ENCODE measurements at regions not wholly inside any gene's neighbourhood (a gene's known extent, or its start where the extent isn't known, plus 50 kb on each side); places are given as distances from the start of the nearest gene placed in this dataset.

GRCh38 chr13:106032441-106032840 is 503.0 kb downstream of the EFNB2 start:
- TF ChIP-seq POLR2A (IDR thresholded peaks at IDR 0.05; ENCODE audit: low read depth, low read length) (no peak), TAF1 (IDR thresholded peaks at IDR 0.05; ENCODE audit: low read depth, low read length) (no peak), POU2F2 (IDR thresholded peaks at IDR 0.05; ENCODE audit: low read depth, low read length) (no peak), PAX5 (IDR thresholded peaks at IDR 0.05; ENCODE audit: insufficient read depth, low read length, severe bottlenecking) (no peak)
- no peak for FAIRE-seq
- DNase-seq (ENCODE audit: insufficient read length, low spot score): no peak

GRCh38 chr13:106029676-106030290 is 505.7 kb downstream of the EFNB2 start:
- no peak for FAIRE-seq
- TF ChIP-seq SPI1 (IDR thresholded peaks at IDR 0.05; ENCODE audit: low read depth, low read length): no peak
- TF ChIP-seq TAF1 (IDR thresholded peaks at IDR 0.05; ENCODE audit: low read depth, low read length): no peak
- TF ChIP-seq PAX5 (IDR thresholded peaks at IDR 0.05; ENCODE audit: insufficient read depth, low read length, severe bottlenecking): no peak
- TF ChIP-seq POU2F2 (IDR thresholded peaks at IDR 0.05; ENCODE audit: low read depth, low read length): no peak
- no peak for TF ChIP-seq POLR2AphosphoS5 (IDR thresholded peaks at IDR 0.05; ENCODE audit: low read depth, low read length)
- TF ChIP-seq POLR2A (IDR thresholded peaks at IDR 0.05; ENCODE audit: low read depth, low read length): no peak

GRCh38 chr13:106028911-106029310 is 506.6 kb downstream of the EFNB2 start:
- DNase-seq (ENCODE audit: insufficient read length, low spot score): no peak
- TF ChIP-seq POLR2A (IDR thresholded peaks at IDR 0.05; ENCODE audit: low read depth, low read length): no peak
- TF ChIP-seq SPI1 (IDR thresholded peaks at IDR 0.05; ENCODE audit: low read depth, low read length): no peak
- no peak for TF ChIP-seq POLR2AphosphoS5 (IDR thresholded peaks at IDR 0.05; ENCODE audit: low read depth, low read length)
- TF ChIP-seq POU2F2 (IDR thresholded peaks at IDR 0.05; ENCODE audit: low read depth, low read length): no peak
- no peak for TF ChIP-seq PAX5 (IDR thresholded peaks at IDR 0.05; ENCODE audit: insufficient read depth, low read length, severe bottlenecking)
- no peak for TF ChIP-seq TAF1 (IDR thresholded peaks at IDR 0.05; ENCODE audit: low read depth, low read length)
- no peak for FAIRE-seq

More at GRCh38 chr13:106029676-106030290, 505.7 kb downstream of the EFNB2 start:
- DNase-seq (ENCODE audit: insufficient read length, low spot score): no peak

GRCh38 chr13:106011600-106011999 is 523.9 kb downstream of the EFNB2 start:
- DNase-seq (ENCODE audit: insufficient read length, low spot score) (no peak), FAIRE-seq (no peak)
- TF ChIP-seq POLR2A (IDR thresholded peaks at IDR 0.05; ENCODE audit: low read depth, low read length): no peak
- no peak for TF ChIP-seq SPI1 (IDR thresholded peaks at IDR 0.05; ENCODE audit: low read depth, low read length)
- no peak for TF ChIP-seq POLR2AphosphoS5 (IDR thresholded peaks at IDR 0.05; ENCODE audit: low read depth, low read length)
- TF ChIP-seq PAX5 (IDR thresholded peaks at IDR 0.05; ENCODE audit: insufficient read depth, low read length, severe bottlenecking): no peak
- no peak for TF ChIP-seq TAF1 (IDR thresholded peaks at IDR 0.05; ENCODE audit: low read depth, low read length)
- TF ChIP-seq POU2F2 (IDR thresholded peaks at IDR 0.05; ENCODE audit: low read depth, low read length): no peak

- FAIRE-seq (no peak), DNase-seq (ENCODE audit: insufficient read length, low spot score) (no peak)
- TF ChIP-seq POU2F2 (IDR thresholded peaks at IDR 0.05; ENCODE audit: low read depth, low read length) (no peak), SPI1 (IDR thresholded peaks at IDR 0.05; ENCODE audit: low read depth, low read length) (no peak), POLR2A (IDR thresholded peaks at IDR 0.05; ENCODE audit: low read depth, low read length) (no peak), PAX5 (IDR thresholded peaks at IDR 0.05; ENCODE audit: insufficient read depth, low read length, severe bottlenecking) (no peak), TAF1 (IDR thresholded peaks at IDR 0.05; ENCODE audit: low read depth, low read length) (no peak), POLR2AphosphoS5 (IDR thresholded peaks at IDR 0.05; ENCODE audit: low read depth, low read length) (no peak)
Observed at GRCh38 chr13:106010836-106011235, 524.6 kb downstream of the EFNB2 start.

GRCh38 chr13:106008540-106008939 is 526.9 kb downstream of the EFNB2 start:
- DNase-seq (ENCODE audit: insufficient read length, low spot score) (no peak), FAIRE-seq (no peak)
- TF ChIP-seq POLR2AphosphoS5 (IDR thresholded peaks at IDR 0.05; ENCODE audit: low read depth, low read length): no peak
- TF ChIP-seq POLR2A (IDR thresholded peaks at IDR 0.05; ENCODE audit: low read depth, low read length): no peak
- no peak for TF ChIP-seq POU2F2 (IDR thresholded peaks at IDR 0.05; ENCODE audit: low read depth, low read length)
- TF ChIP-seq SPI1 (IDR thresholded peaks at IDR 0.05; ENCODE audit: low read depth, low read length): no peak
- no peak for TF ChIP-seq TAF1 (IDR thresholded peaks at IDR 0.05; ENCODE audit: low read depth, low read length)
- no peak for TF ChIP-seq PAX5 (IDR thresholded peaks at IDR 0.05; ENCODE audit: insufficient read depth, low read length, severe bottlenecking)

GRCh38 chr13:106007156-106007555 is 528.3 kb downstream of the EFNB2 start:
- no peak for TF ChIP-seq TAF1 (IDR thresholded peaks at IDR 0.05; ENCODE audit: low read depth, low read length)
- no peak for TF ChIP-seq POLR2AphosphoS5 (IDR thresholded peaks at IDR 0.05; ENCODE audit: low read depth, low read length)
- TF ChIP-seq POU2F2 (IDR thresholded peaks at IDR 0.05; ENCODE audit: low read depth, low read length): no peak
- TF ChIP-seq PAX5 (IDR thresholded peaks at IDR 0.05; ENCODE audit: insufficient read depth, low read length, severe bottlenecking): no peak
- no peak for TF ChIP-seq POLR2A (IDR thresholded peaks at IDR 0.05; ENCODE audit: low read depth, low read length)
- no peak for TF ChIP-seq SPI1 (IDR thresholded peaks at IDR 0.05; ENCODE audit: low read depth, low read length)
- no peak for DNase-seq (ENCODE audit: insufficient read length, low spot score)
- no peak for FAIRE-seq

- no peak for TF ChIP-seq POLR2A (IDR thresholded peaks at IDR 0.05; ENCODE audit: low read depth, low read length)
- no peak for TF ChIP-seq SPI1 (IDR thresholded peaks at IDR 0.05; ENCODE audit: low read depth, low read length)
- no peak for TF ChIP-seq POU2F2 (IDR thresholded peaks at IDR 0.05; ENCODE audit: low read depth, low read length)
- no peak for TF ChIP-seq PAX5 (IDR thresholded peaks at IDR 0.05; ENCODE audit: insufficient read depth, low read length, severe bottlenecking)
- no peak for TF ChIP-seq POLR2AphosphoS5 (IDR thresholded peaks at IDR 0.05; ENCODE audit: low read depth, low read length)
- no peak for TF ChIP-seq TAF1 (IDR thresholded peaks at IDR 0.05; ENCODE audit: low read depth, low read length)
- DNase-seq (ENCODE audit: insufficient read length, low spot score): no peak
Observed at GRCh38 chr13:106003651-106004050, 531.8 kb downstream of the EFNB2 start.

GRCh38 chr13:106001443-106001842 is 534.0 kb downstream of the EFNB2 start:
- FAIRE-seq (no peak), DNase-seq (ENCODE audit: insufficient read length, low spot score) (no peak)
- no peak for TF ChIP-seq POU2F2 (IDR thresholded peaks at IDR 0.05; ENCODE audit: low read depth, low read length)
- no peak for TF ChIP-seq POLR2A (IDR thresholded peaks at IDR 0.05; ENCODE audit: low read depth, low read length)
- TF ChIP-seq SPI1 (IDR thresholded peaks at IDR 0.05; ENCODE audit: low read depth, low read length): no peak
- no peak for TF ChIP-seq PAX5 (IDR thresholded peaks at IDR 0.05; ENCODE audit: insufficient read depth, low read length, severe bottlenecking)
- no peak for TF ChIP-seq TAF1 (IDR thresholded peaks at IDR 0.05; ENCODE audit: low read depth, low read length)
- no peak for TF ChIP-seq POLR2AphosphoS5 (IDR thresholded peaks at IDR 0.05; ENCODE audit: low read depth, low read length)

More at GRCh38 chr13:106003651-106004050, 531.8 kb downstream of the EFNB2 start:
- FAIRE-seq: no peak

Data from GM12891 (cell line).